Smooth muscle cell (in vitro differentiated cells): ENCODE measurements at regions not wholly inside any gene's neighbourhood (a gene's known extent, or its start where the extent isn't known, plus 50 kb on each side); places are given as distances from the start of the nearest gene placed in this dataset.
"Not testable (repeated sequence)": the region's sequence is repeated elsewhere in the genome, so short reads cannot be mapped to it uniquely, and the experiment has no call there.

Source experiments
- DNase-seq: peaks from one replicate; lab custom pipeline; 2025; ENCODE audit not compliant: unreplicated experiment; lab: John Stamatoyannopoulos, UW
- H2AFZ ChIP-seq: fragments of 200-600 bp; sonication (generic); 2 replicates; pipeline ENCODE4 v1.6.0; 2016; ENCODE audit warnings: antibody characterized with exemption, low read depth, mild to moderate bottlenecking
- H3F3A ChIP-seq: fragments of 200-600 bp; sonication (generic); 2 replicates; pipeline ENCODE4 v1.6.0; 2017; ENCODE audit warnings: antibody characterized with exemption, low read depth
- H3K27ac ChIP-seq: fragments of 200-600 bp; sonication (generic); 2 replicates; pipeline ENCODE4 v1.5.1; 2016; ENCODE audit warnings: low read depth, mild to moderate bottlenecking
- H3K27me3 ChIP-seq: fragments of 200-600 bp; sonication (generic); 2 replicates; pipeline ENCODE4 v1.6.1; 2016; ENCODE audit warnings: low read depth, mild to moderate bottlenecking
- H3K36me3 ChIP-seq: fragments of 200-600 bp; sonication (generic); 2 replicates; pipeline ENCODE4 v1.5.1; 2016; ENCODE audit warnings: low read depth
- H3K4me1 ChIP-seq: fragments of 200-600 bp; sonication (generic); 2 replicates; pipeline ENCODE4 v1.5.1; 2016; ENCODE audit warnings: low read depth
- H3K4me2 ChIP-seq: fragments of 200-600 bp; sonication (generic); 2 replicates; pipeline ENCODE4 v1.6.0; 2016; ENCODE audit warnings: mild to moderate bottlenecking
- H3K4me3 ChIP-seq: fragments of 200-600 bp; sonication (generic); 2 replicates; pipeline ENCODE4 v1.5.1; 2016; ENCODE audit warnings: mild to moderate bottlenecking
- H3K79me2 ChIP-seq: fragments of 200-600 bp; sonication (generic); 2 replicates; pipeline ENCODE4 v1.6.0; 2016; ENCODE audit warnings: low read depth, mild to moderate bottlenecking
- H3K9ac ChIP-seq: fragments of 200-600 bp; sonication (generic); 2 replicates; pipeline ENCODE4 v1.6.0; 2016; ENCODE audit warnings: low read depth
- H3K9me3 ChIP-seq: fragments of 200-600 bp; sonication (generic); replicated peaks from 2 replicates; pipeline ENCODE4 v1.5.1; 2016; ENCODE audit warnings: low read depth
- H4K20me1 ChIP-seq: fragments of 200-600 bp; sonication (generic); 2 replicates; pipeline ENCODE4 v1.6.0; 2016; ENCODE audit warnings: low read depth
- WGBS: methylation state at CpG from one replicate; pipeline ENCODE4 v1.1.7; 2016; ENCODE audit warnings: low lambda C conversion rate; 5-methylcytosine and 5-hydroxymethylcytosine counted together
- TF ChIP-seq, protein P1 (sequence below): fragments of 200-600 bp; sonication (generic); IDR thresholded peaks from 2 replicates; pipeline ENCODE4 v1.5.1; 2017; ENCODE audit warnings: borderline replicate concordance, mild to moderate bottlenecking, antibody characterized with exemption; ENCODE audit not compliant: insufficient read depth, poor library complexity, severe bottlenecking

DNA sequence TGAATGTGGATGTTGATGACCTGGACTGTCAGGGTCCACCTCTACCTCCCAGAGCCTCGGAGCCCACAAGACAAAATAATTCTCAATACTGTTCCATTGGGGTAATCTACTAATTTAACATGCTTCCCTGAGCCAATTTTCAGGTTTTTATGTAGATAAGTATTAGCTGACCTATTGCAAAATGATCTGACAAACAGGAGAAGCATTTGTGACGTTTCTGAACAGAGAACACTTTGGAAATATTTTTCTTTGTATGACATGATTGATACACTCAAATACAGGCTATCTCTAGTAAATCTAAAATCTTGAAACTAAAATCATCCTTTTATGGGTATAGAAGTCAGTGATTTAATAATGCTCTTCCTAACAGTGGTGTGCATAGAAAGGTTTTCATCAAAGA lies 716.6 kb downstream of the KLHL13 start:
- H3K27ac ChIP-seq, result no peak overlapping the region
- H3K79me2 ChIP-seq, result no peaks in the 10 kb centered on the region
- no peak overlapping the region for H3K4me3 ChIP-seq
- TF ChIP-seq, protein P1, sequence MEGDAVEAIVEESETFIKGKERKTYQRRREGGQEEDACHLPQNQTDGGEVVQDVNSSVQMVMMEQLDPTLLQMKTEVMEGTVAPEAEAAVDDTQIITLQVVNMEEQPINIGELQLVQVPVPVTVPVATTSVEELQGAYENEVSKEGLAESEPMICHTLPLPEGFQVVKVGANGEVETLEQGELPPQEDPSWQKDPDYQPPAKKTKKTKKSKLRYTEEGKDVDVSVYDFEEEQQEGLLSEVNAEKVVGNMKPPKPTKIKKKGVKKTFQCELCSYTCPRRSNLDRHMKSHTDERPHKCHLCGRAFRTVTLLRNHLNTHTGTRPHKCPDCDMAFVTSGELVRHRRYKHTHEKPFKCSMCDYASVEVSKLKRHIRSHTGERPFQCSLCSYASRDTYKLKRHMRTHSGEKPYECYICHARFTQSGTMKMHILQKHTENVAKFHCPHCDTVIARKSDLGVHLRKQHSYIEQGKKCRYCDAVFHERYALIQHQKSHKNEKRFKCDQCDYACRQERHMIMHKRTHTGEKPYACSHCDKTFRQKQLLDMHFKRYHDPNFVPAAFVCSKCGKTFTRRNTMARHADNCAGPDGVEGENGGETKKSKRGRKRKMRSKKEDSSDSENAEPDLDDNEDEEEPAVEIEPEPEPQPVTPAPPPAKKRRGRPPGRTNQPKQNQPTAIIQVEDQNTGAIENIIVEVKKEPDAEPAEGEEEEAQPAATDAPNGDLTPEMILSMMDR, result no peak
- no peak overlapping the region for H3K4me2 ChIP-seq
- H3F3A ChIP-seq, result no peaks in the 10 kb centered on the region
- H3K4me1 ChIP-seq, result no peaks in the 10 kb centered on the region
- no peak overlapping the region for H2AFZ ChIP-seq
- no peak for DNase-seq
- 53% methylated on average over 2 of the region's 2 CpGs for WGBS
- no peaks in the 10 kb centered on the region for H3K27me3 ChIP-seq
- no peak overlapping the region for H3K9ac ChIP-seq
- H3K9me3 ChIP-seq, result no peaks in the 10 kb centered on the region
- H3K36me3 ChIP-seq, result no peaks in the 10 kb centered on the region
- no peaks in the 10 kb centered on the region for H4K20me1 ChIP-seq

DNA sequence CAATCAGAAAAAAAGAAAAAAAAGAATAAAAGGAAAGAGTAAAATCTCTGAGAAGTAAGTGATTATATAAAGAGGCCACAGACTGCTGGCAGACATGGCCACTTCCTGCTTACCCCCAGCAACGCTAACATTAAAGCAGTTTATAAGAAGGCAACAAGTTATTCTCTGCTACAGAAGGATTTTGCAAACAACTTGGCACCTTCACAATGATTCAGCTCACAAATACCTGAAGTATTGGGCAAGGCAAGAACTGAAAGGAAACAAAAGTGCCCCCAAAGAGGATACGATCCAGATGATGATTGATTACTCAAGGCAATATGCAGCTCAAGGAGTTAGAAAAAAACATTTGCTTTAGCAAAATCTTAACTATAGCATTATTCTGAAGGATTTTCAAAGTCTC lies 718.8 kb downstream of the KLHL13 start:
- 75% methylated on average over 2 of the region's 2 CpGs for WGBS
- Histone ChIP-seq H3K36me3 (no peaks in the 10 kb centered on the region), H4K20me1 (no peaks in the 10 kb centered on the region), H3K4me2 (no peak overlapping the region), H3F3A (no peaks in the 10 kb centered on the region), H3K9ac (no peak overlapping the region), H3K79me2 (no peaks in the 10 kb centered on the region), H3K27me3 (no peaks in the 10 kb centered on the region), H3K9me3 (no peaks in the 10 kb centered on the region), H2AFZ (no peak overlapping the region), H3K4me1 (no peaks in the 10 kb centered on the region), H3K27ac (no peak overlapping the region), H3K4me3 (no peak overlapping the region)
- DNase-seq, result no peak
- TF ChIP-seq, protein P1, result no peak

DNA sequence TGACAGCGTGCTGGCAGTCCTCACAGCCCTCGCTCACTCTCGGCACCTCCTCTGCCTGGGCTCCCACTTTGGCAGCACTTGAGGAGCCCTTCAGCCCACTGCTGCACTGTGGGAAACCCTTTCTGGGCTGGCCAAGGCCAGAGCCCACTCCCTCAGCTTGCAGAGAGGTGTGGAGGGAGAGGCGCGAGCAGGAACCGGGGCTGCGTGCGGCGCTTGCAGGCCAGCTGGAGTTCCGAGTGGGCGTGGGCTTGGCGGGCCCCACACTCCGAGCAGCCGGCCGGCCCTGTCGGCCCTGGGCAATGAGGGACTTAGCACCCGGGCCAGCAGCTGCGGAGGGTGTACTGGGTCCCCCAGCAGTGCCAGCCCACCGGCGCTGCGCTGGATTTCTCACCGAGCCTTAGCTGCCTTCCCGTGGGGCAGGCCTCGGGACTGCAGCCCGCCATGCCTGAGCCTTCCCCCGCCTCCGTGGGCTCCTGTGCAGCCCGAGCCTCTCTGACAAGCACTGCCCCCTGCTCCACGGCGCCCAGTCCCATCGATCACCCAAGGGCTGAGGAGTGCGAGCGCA lies 722.0 kb downstream of the KLHL13 start:
- not testable (repeated sequence) for H3K4me3 ChIP-seq, H3K27ac ChIP-seq, H2AFZ ChIP-seq, H3K36me3 ChIP-seq, H3K9ac ChIP-seq, H4K20me1 ChIP-seq, H3K4me2 ChIP-seq, H3K79me2 ChIP-seq, H3F3A ChIP-seq, H3K4me1 ChIP-seq, DNase-seq, H3K9me3 ChIP-seq, H3K27me3 ChIP-seq
- 90% methylated on average over 32 of the region's 33 CpGs for WGBS

DNA sequence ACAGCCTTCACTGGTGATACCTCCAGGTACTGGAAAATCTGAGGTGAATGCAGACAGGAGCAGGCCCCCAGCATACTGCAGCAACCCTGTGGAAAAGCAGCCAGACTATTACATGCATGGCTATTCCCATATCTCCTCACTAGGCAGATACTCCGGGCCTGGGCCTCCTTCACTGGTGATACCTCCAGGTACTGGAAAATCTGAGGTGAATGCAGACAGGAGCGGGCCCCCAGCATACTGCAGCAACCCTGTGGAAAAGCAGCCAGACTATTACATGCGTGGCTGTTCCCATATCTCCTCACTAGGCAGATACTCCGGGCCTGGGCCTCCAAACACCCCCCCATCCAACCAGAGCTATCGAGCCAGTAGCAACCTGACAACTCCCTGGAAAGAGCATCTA lies 724.2 kb downstream of the KLHL13 start:
- not testable (repeated sequence) for H4K20me1 ChIP-seq, H3K27me3 ChIP-seq, H3K4me1 ChIP-seq, H3K4me3 ChIP-seq, H3K9ac ChIP-seq, H3K36me3 ChIP-seq, H3F3A ChIP-seq, H3K9me3 ChIP-seq, H3K4me2 ChIP-seq, H2AFZ ChIP-seq, H3K27ac ChIP-seq, DNase-seq, H3K79me2 ChIP-seq
- WGBS, result 76% methylated on average over 5 of the region's 5 CpGs

DNA sequence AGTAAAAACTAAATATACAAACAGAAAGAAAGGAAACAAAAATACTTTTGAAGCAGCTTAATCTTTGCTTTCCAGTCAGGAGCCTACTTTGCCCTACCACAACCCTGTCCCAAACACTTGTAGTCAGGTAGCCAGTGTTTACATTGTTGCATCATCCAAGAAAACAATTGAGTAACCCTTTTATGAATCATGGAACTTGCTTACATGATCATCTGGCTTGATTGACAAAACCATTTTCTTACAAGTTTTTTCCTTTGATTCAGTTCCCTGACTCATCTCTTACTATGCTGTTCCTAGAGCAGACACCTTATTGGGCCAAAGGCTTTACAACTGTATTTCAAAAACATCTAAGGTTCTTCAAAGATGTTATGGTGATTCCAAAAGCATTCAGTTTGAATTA lies 740.1 kb downstream of the KLHL13 start:
- H3K79me2 ChIP-seq, result no peaks in the 10 kb centered on the region
- peaks cover under 1% of the 10 kb centered on the region for H3K9me3 ChIP-seq
- no peak overlapping the region for H3K4me2 ChIP-seq
- no peak overlapping the region for H3K9ac ChIP-seq
- TF ChIP-seq, protein P1, result no peak
- DNase-seq, result no peak
- H3K4me3 ChIP-seq, result no peak overlapping the region
- no peak overlapping the region for H2AFZ ChIP-seq
- H3F3A ChIP-seq, result no peaks in the 10 kb centered on the region
- H3K27ac ChIP-seq, result no peak overlapping the region
- no peaks in the 10 kb centered on the region for H4K20me1 ChIP-seq
- H3K4me1 ChIP-seq, result no peaks in the 10 kb centered on the region
- H3K27me3 ChIP-seq, result no peaks in the 10 kb centered on the region
- H3K36me3 ChIP-seq, result no peaks in the 10 kb centered on the region
